SH-SY5Y (cell line): ENCODE measurements at regions not wholly inside any gene's neighbourhood (a gene's known extent, or its start where the extent isn't known, plus 50 kb on each side); places are given as distances from the start of the nearest gene placed in this dataset.

Source experiments
- GATA2 ChIP-seq: IDR thresholded peaks from 2 replicates; pipeline ENCODE4 v1.6.1; 2011; ENCODE audit warnings: mild to moderate bottlenecking, low read depth, low read length
- GATA3 ChIP-seq: IDR thresholded peaks from 2 replicates; pipeline ENCODE4 v1.6.1; 2011; ENCODE audit warnings: low read depth, mild to moderate bottlenecking, low read length, moderate library complexity

DNA sequence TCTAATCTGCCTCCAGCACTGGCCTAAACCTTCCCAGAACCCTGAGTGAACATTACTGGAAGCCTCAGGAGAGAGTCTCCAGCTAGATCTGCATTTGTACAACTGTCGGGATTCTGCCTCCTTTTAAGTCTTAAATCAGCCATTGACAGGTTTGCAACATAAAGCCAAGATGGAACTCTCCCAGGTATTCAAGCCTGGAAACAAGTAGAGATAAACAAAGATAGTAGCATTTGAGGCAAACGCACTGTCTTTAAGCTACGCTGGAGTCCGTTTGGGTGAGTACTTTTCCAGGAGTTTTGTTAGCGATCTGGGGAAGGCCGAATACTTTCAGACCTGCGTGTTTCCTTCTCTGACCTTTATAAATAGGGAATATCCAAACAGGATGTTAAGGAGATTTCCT, 317.2 kb upstream of the FZD8 start:
- TF ChIP-seq GATA2, result no peak
- no peak for TF ChIP-seq GATA3
